Loucy (cell line): ENCODE measurements at regions not wholly inside any gene's neighbourhood (a gene's known extent, or its start where the extent isn't known, plus 50 kb on each side); places are given as distances from the start of the nearest gene placed in this dataset.

Experiments used
- H2AFZ ChIP-seq: fragments of 200-600 bp; sonication (generic); 2 replicates; pipeline ENCODE4 v1.6.0; 2016; ENCODE audit warnings: antibody characterized with exemption, mild to moderate bottlenecking, low read length, moderate library complexity
- H3F3A ChIP-seq: fragments of 200-600 bp; 2 replicates; pipeline ENCODE4 v1.6.0; 2016; ENCODE audit warnings: antibody characterized with exemption, low read depth, mild to moderate bottlenecking
- H3K27me3 ChIP-seq: fragments of 200-600 bp; sonication (generic); 2 replicates; pipeline ENCODE4 v1.6.1; 2014; ENCODE audit warnings: low read length, mild to moderate bottlenecking; ENCODE audit not compliant: insufficient read depth, poor library complexity, severe bottlenecking
- H3K36me3 ChIP-seq: fragments of 200-600 bp; sonication (generic); 2 replicates; pipeline ENCODE4 v1.6.1; 2016; ENCODE audit warnings: low read length; ENCODE audit not compliant: insufficient read depth
- H3K4me1 ChIP-seq: fragments of 200-600 bp; sonication (generic); 2 replicates; pipeline ENCODE4 v1.5.1; 2014; ENCODE audit warnings: low read length, mild to moderate bottlenecking; ENCODE audit not compliant: insufficient read depth, poor library complexity, severe bottlenecking
- H3K4me2 ChIP-seq: fragments of 200-600 bp; sonication (generic); 2 replicates; pipeline ENCODE4 v1.6.0; 2014; ENCODE audit warnings: antibody characterized with exemption, low read length, low read depth, mild to moderate bottlenecking; ENCODE audit not compliant: poor library complexity, severe bottlenecking
- H3K4me3 ChIP-seq: fragments of 200-600 bp; sonication (generic); 2 replicates; pipeline ENCODE4 v1.5.1; 2014; ENCODE audit warnings: low read length, mild to moderate bottlenecking, mixed read lengths; ENCODE audit not compliant: poor library complexity, severe bottlenecking
- H3K79me2 ChIP-seq: fragments of 200-600 bp; sonication (generic); 2 replicates; pipeline ENCODE4 v1.6.1; 2014; ENCODE audit warnings: low read length; ENCODE audit not compliant: insufficient read depth
- H3K9ac ChIP-seq: fragments of 200-600 bp; sonication (generic); 2 replicates; pipeline ENCODE4 v1.6.0; 2014; ENCODE audit warnings: mild to moderate bottlenecking, low read depth, low read length, moderate library complexity; ENCODE audit not compliant: poor library complexity, severe bottlenecking
- H3K9me2 ChIP-seq: fragments of 200-600 bp; sonication (generic); replicated peaks from 2 replicates; pipeline ENCODE4 v1.6.1; 2016; ENCODE audit warnings: low read depth, low read length, mixed read lengths
- H3K9me3 ChIP-seq: fragments of 200-600 bp; sonication (generic); 2 replicates; pipeline ENCODE4 v1.6.1; 2014; ENCODE audit warnings: mild to moderate bottlenecking, antibody characterized with exemption, low read length, low read depth; ENCODE audit not compliant: insufficient read depth
- H4K20me1 ChIP-seq: fragments of 200-600 bp; sonication (generic); 2 replicates; pipeline ENCODE4 v1.6.0; 2014; ENCODE audit warnings: antibody characterized with exemption, low read length, mild to moderate bottlenecking; ENCODE audit not compliant: insufficient read depth, poor library complexity, severe bottlenecking
- EZH2phosphoT487 ChIP-seq: fragments of 200-600 bp; IDR thresholded peaks from 2 replicates; pipeline ENCODE4 v1.6.1; 2018; ENCODE audit warnings: antibody characterized with exemption, mild to moderate bottlenecking, moderate library complexity, borderline replicate concordance
- TF ChIP-seq, protein P1 (sequence below): fragments of 200-600 bp; sonication (generic); conservative IDR thresholded peaks from 2 replicates; pipeline ENCODE4 v1.5.1; 2014; ENCODE audit warnings: mild to moderate bottlenecking, antibody characterized with exemption, low read length

DNA sequence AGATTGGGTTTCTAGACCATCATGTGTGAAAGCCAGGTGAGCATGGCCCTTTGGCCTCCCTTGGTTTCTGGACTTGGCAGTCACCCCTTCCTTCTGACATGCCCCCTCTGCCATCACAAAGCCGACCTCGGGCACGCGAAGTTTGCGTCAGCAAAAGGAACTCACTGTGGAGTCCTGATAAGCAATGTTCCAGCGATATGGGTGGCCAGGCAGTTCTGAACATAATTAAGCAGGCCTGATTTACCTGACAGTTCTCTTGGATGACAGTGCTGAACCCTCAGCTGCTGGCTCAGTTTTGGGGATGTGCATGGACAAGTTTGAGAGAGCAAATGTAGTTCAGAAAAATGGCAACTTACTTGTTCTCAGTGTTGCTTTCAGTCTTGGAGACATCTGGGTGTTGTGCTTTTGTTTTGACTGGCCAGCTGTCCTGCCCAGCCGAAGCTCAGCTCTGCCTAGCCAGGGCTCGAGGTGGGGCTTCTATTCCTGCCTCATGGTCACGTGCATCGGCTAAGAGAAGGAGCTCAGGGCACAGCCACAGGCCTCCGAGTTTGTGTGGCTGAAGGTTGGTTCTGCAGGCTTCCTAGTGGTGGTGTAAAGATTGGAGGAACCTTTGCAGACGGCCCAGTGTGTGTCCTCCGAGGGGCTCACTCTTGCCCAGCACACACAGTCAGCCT is 78.3 kb downstream of the CLDN34 start:
- no peaks in the 10 kb centered on the region for H3K9me2 ChIP-seq
- H3K9ac ChIP-seq, result no peak overlapping the region
- no peak overlapping the region for H3K4me3 ChIP-seq
- H3K36me3 ChIP-seq, result no peaks in the 10 kb centered on the region
- no peaks in the 10 kb centered on the region for H3K79me2 ChIP-seq
- H3K4me1 ChIP-seq, result no peaks in the 10 kb centered on the region
- no peaks in the 10 kb centered on the region for H3K27me3 ChIP-seq
- H2AFZ ChIP-seq, result no peak overlapping the region
- H3K4me2 ChIP-seq, result no peak overlapping the region
- no peak for TF ChIP-seq EZH2phosphoT487
- TF ChIP-seq, protein P1, sequence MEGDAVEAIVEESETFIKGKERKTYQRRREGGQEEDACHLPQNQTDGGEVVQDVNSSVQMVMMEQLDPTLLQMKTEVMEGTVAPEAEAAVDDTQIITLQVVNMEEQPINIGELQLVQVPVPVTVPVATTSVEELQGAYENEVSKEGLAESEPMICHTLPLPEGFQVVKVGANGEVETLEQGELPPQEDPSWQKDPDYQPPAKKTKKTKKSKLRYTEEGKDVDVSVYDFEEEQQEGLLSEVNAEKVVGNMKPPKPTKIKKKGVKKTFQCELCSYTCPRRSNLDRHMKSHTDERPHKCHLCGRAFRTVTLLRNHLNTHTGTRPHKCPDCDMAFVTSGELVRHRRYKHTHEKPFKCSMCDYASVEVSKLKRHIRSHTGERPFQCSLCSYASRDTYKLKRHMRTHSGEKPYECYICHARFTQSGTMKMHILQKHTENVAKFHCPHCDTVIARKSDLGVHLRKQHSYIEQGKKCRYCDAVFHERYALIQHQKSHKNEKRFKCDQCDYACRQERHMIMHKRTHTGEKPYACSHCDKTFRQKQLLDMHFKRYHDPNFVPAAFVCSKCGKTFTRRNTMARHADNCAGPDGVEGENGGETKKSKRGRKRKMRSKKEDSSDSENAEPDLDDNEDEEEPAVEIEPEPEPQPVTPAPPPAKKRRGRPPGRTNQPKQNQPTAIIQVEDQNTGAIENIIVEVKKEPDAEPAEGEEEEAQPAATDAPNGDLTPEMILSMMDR, result no peak
- H4K20me1 ChIP-seq, result no peaks in the 10 kb centered on the region
- H3K9me3 ChIP-seq, result no peaks in the 10 kb centered on the region
- no peaks in the 10 kb centered on the region for H3F3A ChIP-seq

DNA sequence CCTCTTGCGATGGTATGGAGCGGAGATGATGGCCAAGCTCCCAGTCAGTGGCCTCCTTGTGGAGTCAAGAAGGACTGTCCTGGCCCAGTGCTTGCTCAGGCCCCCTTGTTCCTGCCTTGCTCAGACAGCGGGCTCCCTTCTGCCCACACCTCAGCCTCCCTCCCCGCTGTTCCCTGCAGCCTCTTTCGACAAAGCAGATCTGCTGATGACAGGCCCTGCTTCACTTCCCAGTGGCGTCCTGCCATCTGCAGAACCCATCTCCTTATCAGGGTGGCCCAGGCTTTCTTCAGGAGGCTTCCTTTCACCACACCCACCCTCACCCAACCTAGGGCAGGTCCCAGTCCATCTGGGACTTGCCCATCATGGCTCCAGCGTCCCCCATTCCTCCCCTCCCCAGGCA is 80.0 kb downstream of the CLDN34 start:
- no peaks in the 10 kb centered on the region for H3K79me2 ChIP-seq
- H3K9me2 ChIP-seq, result no peaks in the 10 kb centered on the region
- H3K4me3 ChIP-seq, result no peak overlapping the region
- peaks cover 5% of the 10 kb centered on the region for H3K4me1 ChIP-seq
- no peak overlapping the region for H2AFZ ChIP-seq
- H3K9ac ChIP-seq, result no peak overlapping the region
- no peaks in the 10 kb centered on the region for H3K9me3 ChIP-seq
- H3K4me2 ChIP-seq, result no peak overlapping the region
- H3K27me3 ChIP-seq, result no peaks in the 10 kb centered on the region
- no peaks in the 10 kb centered on the region for H3F3A ChIP-seq
- H3K36me3 ChIP-seq, result no peaks in the 10 kb centered on the region
- TF ChIP-seq, protein P1, result no peak
- no peak for TF ChIP-seq EZH2phosphoT487
- H4K20me1 ChIP-seq, result no peaks in the 10 kb centered on the region

GRCh38 chrX:10047631-10048030 is 80.5 kb downstream of the CLDN34 start:
- H3K4me1 ChIP-seq, result peaks cover 10% of the 10 kb centered on the region
- no peaks in the 10 kb centered on the region for H3K27me3 ChIP-seq
- H4K20me1 ChIP-seq, result no peaks in the 10 kb centered on the region
- H3K9me2 ChIP-seq, result no peaks in the 10 kb centered on the region
- no peaks in the 10 kb centered on the region for H3K79me2 ChIP-seq
- no peaks in the 10 kb centered on the region for H3F3A ChIP-seq
- TF ChIP-seq EZH2phosphoT487, result no peak
- TF ChIP-seq, protein P1, result no peak
- no peak overlapping the region for H3K9ac ChIP-seq
- H3K9me3 ChIP-seq, result no peaks in the 10 kb centered on the region
- H3K4me2 ChIP-seq, result no peak overlapping the region
- H3K36me3 ChIP-seq, result no peaks in the 10 kb centered on the region
- no peak overlapping the region for H2AFZ ChIP-seq
- no peak overlapping the region for H3K4me3 ChIP-seq
